KG1 (cell line): ENCODE measurements at regions not wholly inside any gene's neighbourhood (a gene's known extent, or its start where the extent isn't known, plus 50 kb on each side); places are given as distances from the start of the nearest gene placed in this dataset.
"Not testable (repeated sequence)": the region's sequence is repeated elsewhere in the genome, so short reads cannot be mapped to it uniquely, and the experiment has no call there.

Source experiments
- DNase-seq: peaks from one replicate; lab custom pipeline; 2025; lab: John Stamatoyannopoulos, UW

GRCh38 chr15:59833366-59833765 is 144.2 kb upstream of the BNIP2 start:
- DNase-seq: no peak

- DNase-seq: no peak
Observed at GRCh38 chr15:59830873-59831272, 141.8 kb upstream of the BNIP2 start.

- no peak for DNase-seq
Observed at GRCh38 chr15:59830098-59830497, 141.0 kb upstream of the BNIP2 start.

GRCh38 chr15:59828861-59829260 is 139.7 kb upstream of the BNIP2 start:
- no peak for DNase-seq

GRCh38 chr15:59828263-59828662 is 139.1 kb upstream of the BNIP2 start:
- DNase-seq: no peak

GRCh38 chr15:59825901-59826300 is 136.8 kb upstream of the BNIP2 start:
- no peak for DNase-seq

GRCh38 chr15:59821286-59821685 is 132.2 kb upstream of the BNIP2 start:
- DNase-seq: no peak

- DNase-seq: no peak
Observed at GRCh38 chr15:59819092-59819491, 130.0 kb upstream of the BNIP2 start.

GRCh38 chr15:59818336-59818735 is 129.2 kb upstream of the BNIP2 start:
- DNase-seq: no peak

GRCh38 chr15:59817834-59818233 is 128.7 kb upstream of the BNIP2 start:
- DNase-seq: no peak

- DNase-seq: no peak
Observed at GRCh38 chr15:59817053-59817452, 127.9 kb upstream of the BNIP2 start.

- DNase-seq: no peak
Observed at GRCh38 chr15:59814409-59814808, 125.3 kb upstream of the BNIP2 start.

- DNase-seq: no peak
Observed at GRCh38 chr15:59812889-59813288, 123.8 kb upstream of the BNIP2 start.

- no peak for DNase-seq
Observed at GRCh38 chr15:59812250-59812870, 123.2 kb upstream of the BNIP2 start.

GRCh38 chr15:59803293-59803966 is 114.3 kb upstream of the BNIP2 start:
- not testable (repeated sequence) for DNase-seq

- no peak for DNase-seq
Observed at GRCh38 chr15:59801649-59802048, 112.5 kb upstream of the BNIP2 start.

GRCh38 chr15:59798605-59798917 is 109.4 kb upstream of the BNIP2 start:
- DNase-seq: no peak

GRCh38 chr15:59797756-59798604 is 108.9 kb upstream of the BNIP2 start:
- DNase-seq: no peak

GRCh38 chr15:59794229-59794886 is 105.2 kb upstream of the BNIP2 start:
- no peak for DNase-seq

- no peak for DNase-seq
Observed at GRCh38 chr15:59792359-59792758, 103.2 kb upstream of the BNIP2 start.

GRCh38 chr15:59791755-59792154 is 102.6 kb upstream of the BNIP2 start:
- no peak for DNase-seq

- DNase-seq: no peak
Observed at GRCh38 chr15:59791079-59791478, 102.0 kb upstream of the BNIP2 start.

GRCh38 chr15:59786466-59786865 is 97.3 kb upstream of the BNIP2 start:
- DNase-seq: not testable (repeated sequence)
